ENCODE measurements at regions not wholly inside any gene's neighbourhood (a gene's known extent, or its start where the extent isn't known, plus 50 kb on each side); places are given as distances from the start of the nearest gene placed in this dataset.

- TF ChIP-seq CTCF (conservative IDR thresholded peaks at IDR 0.05; ENCODE audit: low read depth, low read length), result no peak; the same call in 1 of the 2 replicates
- TF ChIP-seq CEBPB (IDR thresholded peaks at IDR 0.05; ENCODE audit: low read depth, low read length), result 0 out of 2 replicates have a peak, but pooled peaks have one; percentile 19
- no peak for TF ChIP-seq USF2 (IDR thresholded peaks at IDR 0.05; ENCODE audit: low read depth, low read length)
- TF ChIP-seq RFX5 (IDR thresholded peaks at IDR 0.05; ENCODE audit: low read depth, low read length), result no peak
- TF ChIP-seq RAD21 (IDR thresholded peaks at IDR 0.05; ENCODE audit: low read length), result no peak
- TF ChIP-seq POLR2A (IDR thresholded peaks at IDR 0.05; ENCODE audit: low read depth, low read length), result no peak
Measured at GRCh38 chrX:147838465-147839131, 73.1 kb upstream of the FMR1 start.

Measured in IMR-90 (cell line).